ENCODE measurements at regions not wholly inside any gene's neighbourhood (a gene's known extent, or its start where the extent isn't known, plus 50 kb on each side); places are given as distances from the start of the nearest gene placed in this dataset.

DNA sequence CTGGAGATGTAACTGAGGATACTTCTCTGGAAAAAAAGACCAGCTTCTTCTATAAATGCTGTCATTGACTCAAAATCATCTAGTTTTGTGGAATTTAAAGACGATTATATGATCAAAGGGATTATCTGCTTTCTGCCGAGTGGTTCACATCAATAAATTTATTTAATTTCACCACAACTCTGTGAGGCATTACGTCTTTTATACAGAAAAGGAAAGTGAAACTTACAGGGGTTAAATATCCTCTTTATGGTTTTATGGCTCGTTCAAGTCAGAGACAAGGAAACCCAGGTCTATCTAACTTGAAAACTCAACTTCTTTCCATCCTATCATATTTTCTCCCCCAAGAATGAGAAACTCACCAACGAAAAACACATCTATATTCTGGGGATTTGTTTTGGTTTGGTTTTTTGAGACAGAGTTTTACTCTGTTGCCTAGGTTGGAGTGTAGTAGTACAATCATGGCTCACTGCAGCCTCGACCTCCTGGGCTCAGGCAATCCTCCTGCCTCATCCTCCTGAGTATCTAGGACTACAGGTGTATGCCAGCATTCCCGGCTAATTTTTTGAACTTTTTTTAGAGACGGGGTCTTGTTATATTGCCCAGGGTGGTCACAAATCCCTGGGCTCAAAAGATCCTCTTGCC lies 377.9 kb upstream of the EMCN start:
- no peaks in the 10 kb centered on the region for H3K4me1 ChIP-seq (ENCODE audit: control insufficient read depth, insufficient read depth, low read length)
- CTCF ChIA-PET = no interaction called here
- dilution Hi-C loops (cut with HindIII; ENCODE audit: low sequenced_read_pairs, unreplicated experiment) = no loop called here
- H4K5ac ChIP-seq (ENCODE audit: low read depth, low read length) = no peak overlapping the region
- no peak for TF ChIP-seq MAFK (IDR thresholded peaks at IDR 0.05; ENCODE audit: low read depth, low read length)
- TF ChIP-seq SMC3 (IDR thresholded peaks at IDR 0.05; ENCODE audit: low read depth, low read length) = no peak
- no peak overlapping the region for H2AK5ac ChIP-seq (ENCODE audit: low read depth, low read length)
- H3K36me3 ChIP-seq (ENCODE audit: control insufficient read depth, insufficient read depth, low read length) = no peaks in the 10 kb centered on the region
- no peak overlapping the region for H3K56ac ChIP-seq (ENCODE audit: extremely low read depth, insufficient read depth, low read length)
- H3K9me3 ChIP-seq (ENCODE audit: control insufficient read depth, insufficient read depth, low read length) = no peaks in the 10 kb centered on the region
- no peak overlapping the region for H2AFZ ChIP-seq (replicated peaks; ENCODE audit: low read length, poor library complexity)
- in situ Hi-C loops (cut with MboI; ENCODE audit: low sequenced_read_pairs) = no loop called here
- H3K4me3 ChIP-seq (ENCODE audit: insufficient read depth, low read depth, low read length) = peak overlapping the region; percentile 28
- no peak overlapping the region for H3K14ac ChIP-seq (replicated peaks; ENCODE audit: low read depth, low read length)
- H3K18ac ChIP-seq (ENCODE audit: low read depth, low read length) = no peak overlapping the region
- no peak overlapping the region for H4K8ac ChIP-seq (ENCODE audit: low read depth in 2 of 2, low read length in 2 of 2)
- BruUV-seq (replicated peaks) = no TSS peak
- no peak overlapping the region for H2AK9ac ChIP-seq (replicated peaks; ENCODE audit: low read depth, low read length, poor library complexity)
- H2BK20ac ChIP-seq (ENCODE audit: low read depth, low read length) = no peak overlapping the region
- no peak overlapping the region for H2BK15ac ChIP-seq (ENCODE audit: low read depth, low read length)
- DNase-seq = no peak
- no peaks in the 10 kb centered on the region for H3K9me1 ChIP-seq (ENCODE audit: insufficient read depth, low read length)
- no peaks in the 10 kb centered on the region for H3K79me1 ChIP-seq (ENCODE audit: low read depth in 1 of 2, low read length in 2 of 2)
- POLR2A ChIA-PET (ENCODE audit: unreplicated experiment) = no interaction called here
- intact Hi-C loops (cut with micrococcal nuclease) = no loop called here
- no CpG with 5 or more reads among the region's 8 CpGs for WGBS, 2 experiments (ENCODE audit: extremely low coverage in 2 of 2, insufficient read length in 1 of 2)
- no peak overlapping the region for H3K4ac ChIP-seq (ENCODE audit: low read depth, low read length)
- peak; percentile 61; the same call in 1 of the 2 replicates for ATAC-seq (ENCODE audit: low read depth)
- H3K27me3 ChIP-seq (ENCODE audit: control insufficient read depth, insufficient read depth, low read length) = no peaks in the 10 kb centered on the region
- H4K91ac ChIP-seq (ENCODE audit: insufficient read depth, low read depth, low read length) = no peak overlapping the region
- H3K9ac ChIP-seq (ENCODE audit: low read depth, low read length) = no peak overlapping the region
- H3K4me2 ChIP-seq (ENCODE audit: low read depth, low read length) = peak overlapping the region; percentile 31; the same call in 1 of the 2 replicates
- no peaks in the 10 kb centered on the region for H4K20me1 ChIP-seq (ENCODE audit: insufficient read depth, low read length)
- H3K27ac ChIP-seq (ENCODE audit: insufficient read depth, low read length) = no peak overlapping the region
- H2BK5ac ChIP-seq (ENCODE audit: low read depth, low read length, poor library complexity, severe bottlenecking) = no peak overlapping the region
- no peak overlapping the region for H2BK120ac ChIP-seq (ENCODE audit: low read depth, low read length)
- no peak overlapping the region for H3K23ac ChIP-seq (ENCODE audit: low read depth, low read length)

All from IMR-90 (cell line).